ENCODE measurements at regions not wholly inside any gene's neighbourhood (a gene's known extent, or its start where the extent isn't known, plus 50 kb on each side); places are given as distances from the start of the nearest gene placed in this dataset.
"Not testable (repeated sequence)": the region's sequence is repeated elsewhere in the genome, so short reads cannot be mapped to it uniquely, and the experiment has no call there.

DNA sequence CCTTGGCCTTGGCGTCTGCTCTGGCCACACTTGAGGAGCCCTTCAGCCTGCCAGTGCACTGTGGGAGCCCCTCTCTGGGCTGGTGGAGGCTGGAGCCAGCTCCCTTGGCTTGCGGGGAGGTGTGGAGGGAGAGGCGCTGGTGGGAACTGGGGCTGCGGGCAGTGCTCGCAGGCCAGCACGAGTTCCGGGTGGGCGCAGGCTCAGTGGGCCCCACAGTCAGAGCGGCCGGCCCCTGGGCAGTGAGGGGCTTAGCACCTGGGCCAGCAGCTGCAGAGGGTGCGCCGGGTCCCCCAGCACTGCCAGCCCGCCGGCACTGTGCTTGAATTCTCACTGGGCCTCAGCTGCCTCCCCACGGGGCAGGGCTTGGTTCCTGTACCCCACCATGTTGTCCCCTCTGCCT lies 68.7 kb upstream of the KCNAB1 start:
- Mint-ChIP-seq H3K4me1 (ENCODE audit: low read depth) (no peaks in the 10 kb centered on the region), H3K4me3 (no peak overlapping the region), H3K36me3 (ENCODE audit: low read depth) (no peaks in the 10 kb centered on the region), H3K27me3 (ENCODE audit: insufficient read depth) (no peaks in the 10 kb centered on the region; the same call in none of the 2 replicates), H3K9me3 (peaks cover 10% of the 10 kb centered on the region; the same call in 1 of the 2 replicates), H3K27ac (no peak overlapping the region)
- no peak for DNase-seq
- TF ChIP-seq, protein P1, sequence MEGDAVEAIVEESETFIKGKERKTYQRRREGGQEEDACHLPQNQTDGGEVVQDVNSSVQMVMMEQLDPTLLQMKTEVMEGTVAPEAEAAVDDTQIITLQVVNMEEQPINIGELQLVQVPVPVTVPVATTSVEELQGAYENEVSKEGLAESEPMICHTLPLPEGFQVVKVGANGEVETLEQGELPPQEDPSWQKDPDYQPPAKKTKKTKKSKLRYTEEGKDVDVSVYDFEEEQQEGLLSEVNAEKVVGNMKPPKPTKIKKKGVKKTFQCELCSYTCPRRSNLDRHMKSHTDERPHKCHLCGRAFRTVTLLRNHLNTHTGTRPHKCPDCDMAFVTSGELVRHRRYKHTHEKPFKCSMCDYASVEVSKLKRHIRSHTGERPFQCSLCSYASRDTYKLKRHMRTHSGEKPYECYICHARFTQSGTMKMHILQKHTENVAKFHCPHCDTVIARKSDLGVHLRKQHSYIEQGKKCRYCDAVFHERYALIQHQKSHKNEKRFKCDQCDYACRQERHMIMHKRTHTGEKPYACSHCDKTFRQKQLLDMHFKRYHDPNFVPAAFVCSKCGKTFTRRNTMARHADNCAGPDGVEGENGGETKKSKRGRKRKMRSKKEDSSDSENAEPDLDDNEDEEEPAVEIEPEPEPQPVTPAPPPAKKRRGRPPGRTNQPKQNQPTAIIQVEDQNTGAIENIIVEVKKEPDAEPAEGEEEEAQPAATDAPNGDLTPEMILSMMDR (IDR thresholded peaks at IDR 0.05), result no peak

DNA sequence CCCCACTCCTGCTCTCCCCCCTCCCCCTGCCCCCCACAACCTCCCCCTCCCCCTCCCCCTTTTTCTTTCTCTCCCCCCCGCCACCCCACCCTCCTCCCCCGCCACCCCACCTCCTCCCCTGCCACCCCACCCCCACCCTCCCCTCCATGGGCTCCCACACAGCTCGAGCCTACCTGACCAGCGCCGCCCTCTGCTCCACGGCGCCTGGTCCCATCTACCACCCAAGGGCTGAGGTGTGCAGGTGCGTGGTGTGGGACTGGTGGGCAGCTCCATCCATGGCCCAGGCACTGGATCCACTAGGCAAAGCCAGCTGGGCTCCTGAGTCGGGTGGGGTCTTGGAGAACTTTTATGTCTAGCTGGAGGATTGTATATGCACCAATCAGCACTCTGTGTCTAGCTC lies 68.3 kb upstream of the KCNAB1 start:
- H3K4me1 Mint-ChIP-seq (ENCODE audit: low read depth), result no peaks in the 10 kb centered on the region
- H3K4me3 Mint-ChIP-seq, result no peak overlapping the region
- H3K9me3 Mint-ChIP-seq, result peaks cover 10% of the 10 kb centered on the region; the same call in 1 of the 2 replicates
- no peaks in the 10 kb centered on the region; the same call in none of the 2 replicates for H3K27me3 Mint-ChIP-seq (ENCODE audit: insufficient read depth)
- DNase-seq, result no peak
- no peaks in the 10 kb centered on the region for H3K36me3 Mint-ChIP-seq (ENCODE audit: low read depth)
- no peak overlapping the region for H3K27ac Mint-ChIP-seq
- TF ChIP-seq, protein P1 (IDR thresholded peaks at IDR 0.05), result no peak

DNA sequence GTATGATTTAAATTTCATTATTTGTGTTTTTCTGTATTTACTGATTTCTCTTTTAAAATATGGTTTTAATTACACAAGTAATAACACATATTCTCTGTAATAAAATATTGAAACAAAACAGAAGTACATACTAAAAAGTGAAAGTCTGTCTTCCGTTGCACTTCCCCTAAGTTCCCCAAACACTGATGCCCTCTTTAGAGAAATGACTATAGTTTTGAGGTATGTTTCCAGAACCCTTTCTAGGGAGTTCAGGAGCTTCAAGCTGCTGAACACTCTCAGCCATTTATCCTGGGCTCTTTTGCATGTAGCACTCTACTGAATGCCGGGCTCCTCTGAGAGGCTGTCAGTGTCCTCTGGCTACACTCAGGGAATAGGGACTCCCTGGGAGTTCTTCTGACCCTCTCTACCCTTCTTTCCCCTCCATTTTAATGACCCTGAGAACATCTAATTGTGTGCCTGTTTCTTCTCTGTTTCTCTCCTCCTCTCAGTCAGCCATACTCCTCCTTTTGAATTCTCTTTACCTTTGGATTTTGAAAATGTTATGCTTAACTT lies 60.4 kb upstream of the KCNAB1 start:
- Mint-ChIP-seq H3K27me3 (ENCODE audit: insufficient read depth) (no peaks in the 10 kb centered on the region; the same call in none of the 2 replicates), H3K4me1 (ENCODE audit: low read depth) (no peaks in the 10 kb centered on the region), H3K36me3 (ENCODE audit: low read depth) (no peaks in the 10 kb centered on the region), H3K4me3 (no peak overlapping the region), H3K27ac (no peak overlapping the region), H3K9me3 (no peaks in the 10 kb centered on the region)
- TF ChIP-seq, protein P1 (IDR thresholded peaks at IDR 0.05), result no peak
- DNase-seq, result no peak

DNA sequence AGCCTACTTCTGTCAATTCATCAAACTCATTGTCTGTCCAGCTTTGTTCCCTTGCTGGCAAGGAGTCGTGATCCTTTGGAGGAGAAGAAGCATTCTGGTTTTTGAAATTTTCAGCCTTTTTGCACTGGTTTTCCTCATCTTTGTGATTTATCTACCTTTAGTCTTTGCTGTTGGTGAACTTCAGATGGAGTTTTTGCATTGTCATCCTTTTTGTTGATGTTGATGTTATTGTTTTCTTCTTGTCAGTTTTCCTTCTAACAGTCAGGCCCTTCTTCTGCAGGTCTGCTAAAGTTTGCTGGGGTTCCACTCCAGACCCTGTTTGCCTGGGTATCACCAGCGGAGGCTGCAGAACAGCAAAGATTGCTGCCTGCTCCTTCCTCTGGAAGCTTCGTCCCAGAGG lies 52.2 kb upstream of the KCNAB1 start:
- not testable (repeated sequence) for H3K4me1 Mint-ChIP-seq (ENCODE audit: low read depth); H3K27me3 Mint-ChIP-seq (ENCODE audit: insufficient read depth); H3K36me3 Mint-ChIP-seq (ENCODE audit: low read depth)

DNA sequence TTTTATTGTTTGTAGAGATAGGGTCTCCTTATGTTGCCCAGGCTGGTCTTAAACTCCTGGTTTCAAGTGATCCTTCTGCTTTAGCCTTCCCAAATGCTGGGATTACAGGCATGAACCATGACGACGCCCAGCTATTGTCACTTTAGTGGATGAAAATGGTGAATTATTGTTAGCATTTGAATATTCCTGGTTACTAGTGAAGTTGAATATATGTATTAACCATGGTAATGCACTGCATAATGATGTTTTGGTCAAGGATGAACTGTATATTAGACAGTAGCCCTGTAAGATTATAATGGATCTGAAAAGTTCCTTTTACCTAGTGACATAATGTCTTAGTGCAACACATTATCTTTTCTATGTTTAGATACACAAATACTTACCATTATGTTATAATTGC lies 50.4 kb upstream of the KCNAB1 start:
- DNase-seq, result no peak
- H3K9me3 Mint-ChIP-seq, result peaks cover 6% of the 10 kb centered on the region
- H3K27me3 Mint-ChIP-seq (ENCODE audit: insufficient read depth), result peaks cover 12% of the 10 kb centered on the region
- no peaks in the 10 kb centered on the region for H3K4me1 Mint-ChIP-seq (ENCODE audit: low read depth)
- H3K27ac Mint-ChIP-seq, result no peak overlapping the region
- H3K4me3 Mint-ChIP-seq, result no peak overlapping the region
- no peaks in the 10 kb centered on the region for H3K36me3 Mint-ChIP-seq (ENCODE audit: low read depth)
- TF ChIP-seq, protein P1 (IDR thresholded peaks at IDR 0.05), result no peak

More for the DNA sequence above, 52.2 kb upstream of the KCNAB1 start:
- not testable (repeated sequence) for DNase-seq, H3K27ac Mint-ChIP-seq, H3K9me3 Mint-ChIP-seq, H3K4me3 Mint-ChIP-seq
